Psoas muscle (tissue), 7 donors: ENCODE measurements at regions not wholly inside any gene's neighbourhood (a gene's known extent, or its start where the extent isn't known, plus 50 kb on each side); places are given as distances from the start of the nearest gene placed in this dataset.

Experiments
- ATAC-seq, 4 donors: fragments of 200-7000 bp; cut with Tn5 transposase; one replicate each; pipeline ENCODE4 v1.9.1; 2020; ENCODE audit warnings: moderate library complexity in 3 of 4, mild to moderate bottlenecking in 2 of 4
- DNase-seq, 2 donors: peaks; one replicate each; pipeline ENCODE4 v3.0.0-alpha.2; 2020
- H3K27ac ChIP-seq: fragments of 200-600 bp; one replicate; pipeline ENCODE4 v1.8.0; 2022
- H3K27me3 ChIP-seq, 3 donors: fragments of 200-600 bp in 1 of 3; one replicate each; pipeline versions ENCODE4 v1.6.1 to v1.8.0; 2013 to 2022; ENCODE audit warnings: low read length in 2 of 3, mild to moderate bottlenecking in 2 of 3, moderate library complexity in 1 of 3; ENCODE audit not compliant: insufficient read depth in 3 of 3
- H3K36me3 ChIP-seq, 2 donors: fragments of 200-600 bp in 1 of 2; one replicate each; pipeline versions ENCODE4 v1.6.1 to v1.8.0; 2013 to 2022; ENCODE audit warnings: low read depth in 1 of 2, mild to moderate bottlenecking in 1 of 2, moderate library complexity in 1 of 2; ENCODE audit not compliant: insufficient read depth in 1 of 2
- H3K4me1 ChIP-seq: fragments of 200-600 bp; one replicate; pipeline ENCODE4 v1.8.0; 2022
- H3K4me3 ChIP-seq: fragments of 200-600 bp; one replicate; pipeline ENCODE4 v1.8.0; 2022; ENCODE audit warnings: mild to moderate bottlenecking
- H3K9me3 ChIP-seq: fragments of 200-600 bp; one replicate; pipeline ENCODE4 v1.8.0; 2022
- CTCF ChIP-seq: fragments of 200-600 bp; IDR thresholded peaks from one replicate; pipeline ENCODE4 v1.8.0; 2022; ENCODE audit warnings: antibody characterized with exemption
- WGBS, 3 donors: extraction: QIAGEN DNeasy Blood & Tissue Kit; methylation state at CpG; one replicate each; pipeline versions ENCODE4 v1.1.6 to v1.1.7; 2013; 5-methylcytosine and 5-hydroxymethylcytosine counted together
- intact Hi-C, 2 donors: fragments of 100-400 bp; cut with DNase I; formaldehyde crosslinking; loops; one replicate each; pipeline versions ENCODE4 v1.11.0 to v1.14.2; 2022
- donor health status: healthy with polysubstance abuse.
- donor health status: DM: no; HTN: no; CAD: no; lungs with moderate emphysema.
- donor health status: Bipolar disorder and iron deficiency.
- donor health status: healthy.
- donor health status: DM: yes; HTN: yes; CAD: no.
- donor health status: DM: no; HTN: no; CAD: no.
- donor health status: DM: yes; HTN: yes; CAD: no.

GRCh38 chr15:70267879-70268278 is 170.2 kb upstream of the TLE3 start:
- H3K4me1 ChIP-seq: peaks cover 16% of the 10 kb centered on the region
- no peak overlapping the region for H3K27ac ChIP-seq
- no peaks in the 10 kb centered on the region for H3K27me3 ChIP-seq
- no peak for ATAC-seq
- H3K4me3 ChIP-seq: no peak overlapping the region
- DNase-seq: peak in 1 of 2 donors; percentile 4
- H3K36me3 ChIP-seq: no peaks in the 10 kb centered on the region
- intact Hi-C loops: loop anchor here in 1 of 2 donors (10.0 kb wide), 2 partner anchors 153 to 693 kb away; no protein-coding TSS in a partner anchor
- 93 to 94% (median 94%) methylated on average over 6 of the region's 6 CpGs for WGBS, 3 donors
- H3K9me3 ChIP-seq: no peaks in the 10 kb centered on the region
- TF ChIP-seq CTCF: no peak

- TF ChIP-seq CTCF: no peak
- intact Hi-C loops: loop anchor here in 1 of 2 donors (10.0 kb wide), 2 partner anchors 153 to 693 kb away; no protein-coding TSS in a partner anchor
- 94 to 95% (median 94%) methylated on average over 2 of the region's 2 CpGs for WGBS, 3 donors
These were observed 169.6 kb upstream of the TLE3 start for GRCh38 chr15:70267306-70267705.

GRCh38 chr15:70266412-70267121 is 168.8 kb upstream of the TLE3 start:
- intact Hi-C loops: loop anchor here in 1 of 2 donors (10.0 kb wide), 2 partner anchors 152 to 692 kb away; no protein-coding TSS in a partner anchor
- ATAC-seq (peak; percentile 28 to 63 (median 40)), DNase-seq (peak; percentile 81 to 90)
- Histone ChIP-seq H3K4me3 (no peak overlapping the region), H3K9me3 (no peaks in the 10 kb centered on the region), H3K27ac (no peak overlapping the region), H3K27me3 (peaks cover 0 to 1% (median 0%) of the 10 kb centered on the region in 3 donors), H3K36me3 (no peaks in the 10 kb centered on the region), H3K4me1 (peaks cover 16% of the 10 kb centered on the region)
- 48 to 53% (median 51%) methylated on average over 24 of the region's 24 CpGs for WGBS, 3 donors
- no peak for TF ChIP-seq CTCF

More at GRCh38 chr15:70267306-70267705, 169.6 kb upstream of the TLE3 start:
- no peaks in the 10 kb centered on the region for H3K9me3 ChIP-seq
- no peaks in the 10 kb centered on the region for H3K27me3 ChIP-seq
- peaks cover 16% of the 10 kb centered on the region for H3K4me1 ChIP-seq
- DNase-seq (peak in 1 of 2 donors; percentile 28), ATAC-seq (no peak)
- H3K36me3 ChIP-seq: no peaks in the 10 kb centered on the region
- no peak overlapping the region for H3K27ac ChIP-seq
- no peak overlapping the region for H3K4me3 ChIP-seq

- Histone ChIP-seq H3K9me3 (no peaks in the 10 kb centered on the region), H3K27me3 (peaks cover 0 to 1% (median 0%) of the 10 kb centered on the region in 3 donors), H3K4me3 (no peak overlapping the region), H3K4me1 (peaks cover 11% of the 10 kb centered on the region), H3K36me3 (no peaks in the 10 kb centered on the region), H3K27ac (no peak overlapping the region)
- intact Hi-C loops: loop anchor here in 1 of 2 donors (10.0 kb wide), 2 partner anchors 151 to 691 kb away; no protein-coding TSS in a partner anchor
- DNase-seq (peak in 1 of 2 donors; percentile 23), ATAC-seq (no peak)
- 86% methylated on average over 8 of the region's 8 CpGs for WGBS, 3 donors
- TF ChIP-seq CTCF: no peak
These were observed 168.3 kb upstream of the TLE3 start for GRCh38 chr15:70265986-70266385.
